Neural cell (in vitro differentiated cells): ENCODE measurements at regions not wholly inside any gene's neighbourhood (a gene's known extent, or its start where the extent isn't known, plus 50 kb on each side); places are given as distances from the start of the nearest gene placed in this dataset.

Experiments
- H2AFZ ChIP-seq: fragments of 200-600, 300-800 bp; sonication (generic), shearing (Covaris generic); 2 replicates; pipeline ENCODE4 v1.6.0; 2014; ENCODE audit warnings: low read depth, mild to moderate bottlenecking, antibody characterized with exemption, low read length, moderate library complexity
- H3F3A ChIP-seq: fragments of 200-600 bp; shearing (Covaris generic); 2 replicates; pipeline ENCODE4 v1.6.1; 2016; ENCODE audit warnings: mild to moderate bottlenecking, moderate library complexity, mixed read lengths, antibody characterized with exemption, low read length; ENCODE audit not compliant: insufficient read depth, poor library complexity, severe bottlenecking
- H3K27ac ChIP-seq: fragments of 200-600, 300-800 bp; sonication (generic), shearing (Covaris generic); 2 replicates; pipeline ENCODE4 v1.5.1; 2014; ENCODE audit warnings: mild to moderate bottlenecking, low read length, moderate library complexity
- H3K27me3 ChIP-seq: fragments of 300-800, 200-600 bp; sonication (generic), shearing (Covaris generic); 2 replicates; pipeline ENCODE4 v1.6.0; 2014; ENCODE audit warnings: mild to moderate bottlenecking, low read depth, low read length, moderate library complexity; ENCODE audit not compliant: insufficient read depth
- H3K36me3 ChIP-seq: fragments of 300-800, 200-600 bp; sonication (generic), shearing (Covaris generic); 2 replicates; pipeline ENCODE4 v1.5.1; 2014; ENCODE audit warnings: mild to moderate bottlenecking, antibody characterized with exemption, low read length, moderate library complexity; ENCODE audit not compliant: insufficient read depth
- H3K4me2 ChIP-seq: fragments of 300-800, 200-600 bp; sonication (generic), shearing (Covaris generic); 2 replicates; pipeline ENCODE4 v1.6.0; 2014; ENCODE audit warnings: mild to moderate bottlenecking, low read length
- H3K4me3 ChIP-seq: fragments of 300-800, 200-600 bp; sonication (generic), shearing (Covaris generic); 2 replicates; pipeline ENCODE4 v1.5.1; 2014; ENCODE audit warnings: mild to moderate bottlenecking, low read length, moderate library complexity
- H3K79me2 ChIP-seq: fragments of 200-600 bp; shearing (Covaris generic); replicated peaks from 2 replicates; pipeline ENCODE4 v1.6.0; 2014; ENCODE audit warnings: mild to moderate bottlenecking, low read length, moderate library complexity; ENCODE audit not compliant: insufficient read depth
- H3K9ac ChIP-seq: fragments of 300-800, 200-600 bp; sonication (generic), shearing (Covaris generic); 2 replicates; pipeline ENCODE4 v1.6.1; 2016; ENCODE audit warnings: mild to moderate bottlenecking, low read length, mixed read lengths
- H3K9me2 ChIP-seq: fragments of 200-600 bp; shearing (Covaris generic); 2 replicates; pipeline ENCODE4 v1.6.1; 2016; ENCODE audit warnings: mild to moderate bottlenecking, low read length, mixed read lengths; ENCODE audit not compliant: insufficient read depth
- H3K9me3 ChIP-seq: fragments of 200-600, 300-800 bp; sonication (generic), shearing (Covaris generic); 2 replicates; pipeline ENCODE4 v1.6.1; 2016; ENCODE audit warnings: mild to moderate bottlenecking, mixed run types, low read length, moderate library complexity, mixed read lengths
- H4K20me1 ChIP-seq: fragments of 200-600 bp; shearing (Covaris generic); 2 replicates; pipeline ENCODE4 v1.6.1; 2016; ENCODE audit warnings: mild to moderate bottlenecking, mixed run types; ENCODE audit not compliant: insufficient read depth
- EP300 ChIP-seq: fragments of 450-650 bp; conservative IDR thresholded peaks from 2 replicates; pipeline ENCODE4 v1.6.1; 2014; ENCODE audit warnings: antibody characterized with exemption, mild to moderate bottlenecking, moderate library complexity; ENCODE audit not compliant: poor library complexity, severe bottlenecking
- EZH2 ChIP-seq: fragments of 200-600, 300-800 bp; shearing (Covaris generic), sonication (generic); IDR thresholded peaks from 2 replicates; pipeline ENCODE4 v1.6.1; 2014; ENCODE audit warnings: antibody characterized with exemption, low read length, borderline replicate concordance, mild to moderate bottlenecking; ENCODE audit not compliant: insufficient read depth, poor library complexity, severe bottlenecking
- MXI1 ChIP-seq: fragments of 450-650 bp; conservative IDR thresholded peaks from 2 replicates; pipeline ENCODE4 v1.6.1; 2014; ENCODE audit warnings: antibody characterized with exemption, mild to moderate bottlenecking; ENCODE audit not compliant: poor library complexity, severe bottlenecking
- POLR2AphosphoS5 ChIP-seq: IDR thresholded peaks from 2 replicates; pipeline ENCODE4 v1.6.1; 2012
- RAD21 ChIP-seq: fragments of 450-650 bp; conservative IDR thresholded peaks from 2 replicates; pipeline ENCODE4 v1.6.1; 2014; ENCODE audit warnings: antibody characterized with exemption, mild to moderate bottlenecking, moderate library complexity
- SMC3 ChIP-seq: fragments of 450-650 bp; conservative IDR thresholded peaks from 2 replicates; pipeline ENCODE4 v1.6.1; 2014; ENCODE audit warnings: antibody characterized with exemption, mild to moderate bottlenecking, moderate library complexity; ENCODE audit not compliant: poor library complexity
- TAF1 ChIP-seq: IDR thresholded peaks from 2 replicates; pipeline ENCODE4 v1.6.1; 2012; ENCODE audit warnings: low read depth
- TF ChIP-seq, protein P1 (sequence below): IDR thresholded peaks from 2 replicates; pipeline ENCODE4 v1.6.1; 2012; ENCODE audit warnings: borderline replicate concordance
- TF ChIP-seq, protein P2 (sequence below): fragments of 450-650 bp; IDR thresholded peaks from 2 replicates; pipeline ENCODE4 v1.5.1; 2014; ENCODE audit warnings: antibody characterized with exemption, mild to moderate bottlenecking, moderate library complexity; ENCODE audit not compliant: poor library complexity, severe bottlenecking

DNA sequence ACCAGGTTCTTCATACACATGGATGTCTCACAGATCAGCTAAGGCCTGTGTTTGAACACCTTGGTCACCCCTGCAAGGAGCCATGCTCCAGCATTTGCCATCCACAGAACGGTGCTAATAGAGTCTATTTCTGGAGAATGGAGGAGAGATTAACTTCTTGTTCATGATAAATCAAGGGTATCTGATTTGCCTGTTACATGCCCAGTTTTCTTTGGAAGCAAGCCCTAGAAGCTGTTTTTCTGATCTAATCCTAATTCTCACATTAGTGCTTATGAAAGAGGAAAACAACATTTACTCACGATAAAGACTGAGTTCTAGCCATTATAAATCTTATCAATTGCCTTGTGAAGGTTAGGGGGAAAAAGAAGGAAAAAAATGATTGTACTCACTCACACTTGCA lies 119.6 kb upstream of the DTNA start:
- H3K9me2 ChIP-seq = no peaks in the 10 kb centered on the region

DNA sequence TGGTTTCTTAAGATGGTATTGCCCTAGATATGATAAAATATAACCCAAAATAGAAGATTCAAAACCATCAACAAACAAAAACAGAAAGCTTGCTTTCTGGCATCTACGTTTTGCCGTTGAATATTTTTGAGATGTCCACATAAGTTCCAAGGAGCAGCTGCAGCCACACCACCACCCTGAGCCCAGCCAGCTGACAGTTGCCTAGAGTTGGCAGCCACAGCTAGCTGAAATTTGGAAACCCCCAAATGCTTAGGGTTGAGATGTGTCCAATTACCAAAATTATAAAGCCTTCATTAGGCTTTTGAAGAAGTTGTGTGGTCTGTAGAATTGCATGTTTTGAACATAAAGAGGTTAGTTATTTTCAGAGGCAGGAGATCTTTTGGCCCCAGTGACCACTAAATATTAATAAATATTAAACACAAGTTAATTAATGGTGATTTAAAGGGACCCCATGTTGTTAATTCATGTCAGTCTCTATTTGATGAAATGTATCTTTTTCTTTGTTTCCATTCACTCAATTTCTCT lies 118.1 kb upstream of the DTNA start:
- H3K27ac ChIP-seq = no peak overlapping the region

More for the DNA sequence above, 119.6 kb upstream of the DTNA start:
- Histone ChIP-seq H3K36me3 (no peaks in the 10 kb centered on the region), H3F3A (no peaks in the 10 kb centered on the region), H3K27ac (no peak overlapping the region), H3K9ac (no peak overlapping the region), H3K4me2 (no peak overlapping the region), H4K20me1 (no peaks in the 10 kb centered on the region), H3K9me3 (no peaks in the 10 kb centered on the region), H3K4me3 (no peak overlapping the region), H3K27me3 (no peaks in the 10 kb centered on the region), H3K79me2 (no peaks in the 10 kb centered on the region), H2AFZ (no peak overlapping the region)
- TF ChIP-seq MXI1 (no peak), EP300 (no peak), SMC3 (no peak), EZH2 (no peak)
- TF ChIP-seq, protein P1, sequence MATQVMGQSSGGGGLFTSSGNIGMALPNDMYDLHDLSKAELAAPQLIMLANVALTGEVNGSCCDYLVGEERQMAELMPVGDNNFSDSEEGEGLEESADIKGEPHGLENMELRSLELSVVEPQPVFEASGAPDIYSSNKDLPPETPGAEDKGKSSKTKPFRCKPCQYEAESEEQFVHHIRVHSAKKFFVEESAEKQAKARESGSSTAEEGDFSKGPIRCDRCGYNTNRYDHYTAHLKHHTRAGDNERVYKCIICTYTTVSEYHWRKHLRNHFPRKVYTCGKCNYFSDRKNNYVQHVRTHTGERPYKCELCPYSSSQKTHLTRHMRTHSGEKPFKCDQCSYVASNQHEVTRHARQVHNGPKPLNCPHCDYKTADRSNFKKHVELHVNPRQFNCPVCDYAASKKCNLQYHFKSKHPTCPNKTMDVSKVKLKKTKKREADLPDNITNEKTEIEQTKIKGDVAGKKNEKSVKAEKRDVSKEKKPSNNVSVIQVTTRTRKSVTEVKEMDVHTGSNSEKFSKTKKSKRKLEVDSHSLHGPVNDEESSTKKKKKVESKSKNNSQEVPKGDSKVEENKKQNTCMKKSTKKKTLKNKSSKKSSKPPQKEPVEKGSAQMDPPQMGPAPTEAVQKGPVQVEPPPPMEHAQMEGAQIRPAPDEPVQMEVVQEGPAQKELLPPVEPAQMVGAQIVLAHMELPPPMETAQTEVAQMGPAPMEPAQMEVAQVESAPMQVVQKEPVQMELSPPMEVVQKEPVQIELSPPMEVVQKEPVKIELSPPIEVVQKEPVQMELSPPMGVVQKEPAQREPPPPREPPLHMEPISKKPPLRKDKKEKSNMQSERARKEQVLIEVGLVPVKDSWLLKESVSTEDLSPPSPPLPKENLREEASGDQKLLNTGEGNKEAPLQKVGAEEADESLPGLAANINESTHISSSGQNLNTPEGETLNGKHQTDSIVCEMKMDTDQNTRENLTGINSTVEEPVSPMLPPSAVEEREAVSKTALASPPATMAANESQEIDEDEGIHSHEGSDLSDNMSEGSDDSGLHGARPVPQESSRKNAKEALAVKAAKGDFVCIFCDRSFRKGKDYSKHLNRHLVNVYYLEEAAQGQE = no peak
- TF ChIP-seq, protein P2, sequence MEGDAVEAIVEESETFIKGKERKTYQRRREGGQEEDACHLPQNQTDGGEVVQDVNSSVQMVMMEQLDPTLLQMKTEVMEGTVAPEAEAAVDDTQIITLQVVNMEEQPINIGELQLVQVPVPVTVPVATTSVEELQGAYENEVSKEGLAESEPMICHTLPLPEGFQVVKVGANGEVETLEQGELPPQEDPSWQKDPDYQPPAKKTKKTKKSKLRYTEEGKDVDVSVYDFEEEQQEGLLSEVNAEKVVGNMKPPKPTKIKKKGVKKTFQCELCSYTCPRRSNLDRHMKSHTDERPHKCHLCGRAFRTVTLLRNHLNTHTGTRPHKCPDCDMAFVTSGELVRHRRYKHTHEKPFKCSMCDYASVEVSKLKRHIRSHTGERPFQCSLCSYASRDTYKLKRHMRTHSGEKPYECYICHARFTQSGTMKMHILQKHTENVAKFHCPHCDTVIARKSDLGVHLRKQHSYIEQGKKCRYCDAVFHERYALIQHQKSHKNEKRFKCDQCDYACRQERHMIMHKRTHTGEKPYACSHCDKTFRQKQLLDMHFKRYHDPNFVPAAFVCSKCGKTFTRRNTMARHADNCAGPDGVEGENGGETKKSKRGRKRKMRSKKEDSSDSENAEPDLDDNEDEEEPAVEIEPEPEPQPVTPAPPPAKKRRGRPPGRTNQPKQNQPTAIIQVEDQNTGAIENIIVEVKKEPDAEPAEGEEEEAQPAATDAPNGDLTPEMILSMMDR = no peak

DNA sequence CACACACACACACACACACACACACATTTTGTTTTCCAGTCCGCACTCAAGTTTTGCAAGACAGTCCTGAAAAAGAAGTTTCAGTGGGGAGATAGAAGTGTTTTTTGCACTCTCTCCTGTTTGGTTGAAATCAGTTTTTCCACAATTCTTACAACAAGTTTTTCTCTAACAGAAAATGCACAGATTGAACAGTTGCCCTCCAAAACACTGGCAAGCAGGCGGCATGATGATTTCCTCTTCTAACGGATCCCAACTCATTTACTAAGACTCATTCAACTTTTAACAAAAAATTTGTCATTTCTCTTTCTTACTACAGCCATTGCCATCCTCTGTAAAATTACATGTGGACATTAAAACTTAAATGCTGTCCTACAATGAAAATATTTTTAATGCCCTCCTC lies 117.6 kb upstream of the DTNA start:
- no peak overlapping the region for H3K9ac ChIP-seq
- peak overlapping the region; percentile 47 for H3K4me3 ChIP-seq
- no peaks in the 10 kb centered on the region for H3K27me3 ChIP-seq
- H3K9me2 ChIP-seq = no peaks in the 10 kb centered on the region
- no peaks in the 10 kb centered on the region for H3F3A ChIP-seq
- H3K27ac ChIP-seq = no peak overlapping the region
- no peaks in the 10 kb centered on the region for H4K20me1 ChIP-seq
- H3K4me2 ChIP-seq = peak overlapping the region; percentile 16
- H2AFZ ChIP-seq = no peak overlapping the region
- no peaks in the 10 kb centered on the region for H3K9me3 ChIP-seq
- TF ChIP-seq POLR2AphosphoS5 = no peak
- no peak for TF ChIP-seq EZH2
- no peak for TF ChIP-seq RAD21
- TF ChIP-seq, protein P2 = no peak
- TF ChIP-seq, protein P1 = no peak
- no peak for TF ChIP-seq MXI1
- TF ChIP-seq TAF1 = no peak
- TF ChIP-seq SMC3 = no peak
- TF ChIP-seq EP300 = no peak
- no peaks in the 10 kb centered on the region for H3K36me3 ChIP-seq
- no peaks in the 10 kb centered on the region for H3K79me2 ChIP-seq

More for the DNA sequence above, 118.1 kb upstream of the DTNA start:
- Histone ChIP-seq H2AFZ (no peak overlapping the region), H3K4me2 (no peak overlapping the region), H4K20me1 (no peaks in the 10 kb centered on the region), H3K9me3 (no peaks in the 10 kb centered on the region), H3K36me3 (no peaks in the 10 kb centered on the region), H3K27me3 (no peaks in the 10 kb centered on the region), H3K9me2 (no peaks in the 10 kb centered on the region), H3K79me2 (no peaks in the 10 kb centered on the region), H3K4me3 (no peak overlapping the region), H3F3A (no peaks in the 10 kb centered on the region), H3K9ac (no peak overlapping the region)
- no peak for TF ChIP-seq TAF1
- TF ChIP-seq SMC3 = no peak
- no peak for TF ChIP-seq EZH2
- TF ChIP-seq RAD21 = no peak
- TF ChIP-seq MXI1 = no peak
